Kidney (tissue), 13 donors: ENCODE measurements at regions not wholly inside any gene's neighbourhood (a gene's known extent, or its start where the extent isn't known, plus 50 kb on each side); places are given as distances from the start of the nearest gene placed in this dataset.

Experiments used
- DNase-seq, 5 donors: peaks; one replicate each; pipeline ENCODE4 v3.0.0-alpha.2; 2013 to 2020
- FAIRE-seq: peaks from 2 replicates; lab custom pipeline; 2012; peaks lifted over from hg19 to GRCh38; lab: Jason Lieb, UNC
- H3K27ac ChIP-seq, 2 donors: one replicate each; pipeline ENCODE4 v1.7.0; 2013; ENCODE audit warnings: low read depth in 2 of 2, low read length in 2 of 2, inconsistent platforms in 1 of 2
- H3K27me3 ChIP-seq: one replicate; pipeline ENCODE4 v1.7.1; 2013; ENCODE audit warnings: low read length, inconsistent platforms; ENCODE audit not compliant: control insufficient read depth, insufficient read depth
- H3K36me3 ChIP-seq, 3 donors: one replicate each; pipeline versions ENCODE4 v1.7.0 to v1.7.1; 2013; ENCODE audit warnings: low read length in 3 of 3, control low read depth in 1 of 3, inconsistent platforms in 1 of 3; ENCODE audit not compliant: insufficient read depth in 3 of 3, control insufficient read depth in 2 of 3
- H3K4me1 ChIP-seq, 3 donors: one replicate each; pipeline versions ENCODE4 v1.7.0 to v1.7.1; 2013; ENCODE audit warnings: low read length in 3 of 3, inconsistent platforms in 1 of 3, low read depth in 1 of 3; ENCODE audit not compliant: control insufficient read depth in 2 of 3, insufficient read depth in 2 of 3
- H3K4me3 ChIP-seq, 3 donors: one replicate each; pipeline versions ENCODE4 v1.7.0 to v1.8.1; 2013; ENCODE audit warnings: low read length in 3 of 3, control low read depth in 1 of 3, inconsistent platforms in 1 of 3
- H3K9ac ChIP-seq, 3 donors: one replicate each; pipeline versions ENCODE4 v1.7.0 to v1.7.1; 2013; ENCODE audit warnings: low read length in 3 of 3, control low read depth in 1 of 3, inconsistent platforms in 1 of 3
- H3K9me3 ChIP-seq, 3 donors: one replicate each; pipeline versions ENCODE4 v1.7.0 to v1.7.1; 2013; ENCODE audit warnings: low read length in 3 of 3, control low read depth in 1 of 3, inconsistent platforms in 1 of 3; ENCODE audit not compliant: control insufficient read depth in 2 of 3, insufficient read depth in 1 of 3
- CTCF ChIP-seq: IDR thresholded peaks from 3 replicates; pipeline ENCODE4 v1.5.1; 2012; ENCODE audit warnings: mild to moderate bottlenecking, moderate library complexity, borderline replicate concordance; ENCODE audit not compliant: insufficient read depth; ENCODE audit errors: extremely low read depth
- intact Hi-C: fragments of 100-400 bp; cut with DNase I; formaldehyde crosslinking; loops from one replicate; pipeline ENCODE4 v1.11.1; 2022
- donor health status: control.
- donor health status: control.
- donor health status: control.
- donor health status: control.
- donor health status: control.
- donor health status: DM: yes; HTN: yes; CAD: no.
- donor health status: Normal renal cell carcinoma (clear cell type).

- intact Hi-C loops: no loop called here
- Histone ChIP-seq H3K27ac (no peak overlapping the region), H3K9me3 (no peaks in the 10 kb centered on the region), H3K4me1 (no peaks in the 10 kb centered on the region), H3K27me3 (no peaks in the 10 kb centered on the region), H3K36me3 (no peaks in the 10 kb centered on the region), H3K9ac (no peak overlapping the region), H3K4me3 (no peak overlapping the region)
- FAIRE-seq (no peak), DNase-seq (no peak)
- TF ChIP-seq CTCF: no peak
Observed at GRCh38 chr5:15085671-15086070, 214.1 kb upstream of the ANKH start.

- Histone ChIP-seq H3K27me3 (no peaks in the 10 kb centered on the region), H3K36me3 (no peaks in the 10 kb centered on the region), H3K9me3 (no peaks in the 10 kb centered on the region), H3K4me3 (no peak overlapping the region), H3K9ac (no peak overlapping the region), H3K4me1 (no peaks in the 10 kb centered on the region), H3K27ac (no peak overlapping the region)
- intact Hi-C loops: no loop called here
- DNase-seq (no peak), FAIRE-seq (no peak)
- no peak for TF ChIP-seq CTCF
Observed at GRCh38 chr5:15082096-15082495, 210.5 kb upstream of the ANKH start.

- FAIRE-seq: no peak
- Histone ChIP-seq H3K4me3 (no peak overlapping the region), H3K27me3 (no peaks in the 10 kb centered on the region), H3K9ac (no peak overlapping the region), H3K27ac (no peak overlapping the region), H3K36me3 (no peaks in the 10 kb centered on the region), H3K9me3 (no peaks in the 10 kb centered on the region), H3K4me1 (no peaks in the 10 kb centered on the region)
- DNase-seq: no peak
- intact Hi-C loops: no loop called here
- no peak for TF ChIP-seq CTCF
Observed at GRCh38 chr5:15080219-15080618, 208.6 kb upstream of the ANKH start.

GRCh38 chr5:15079566-15079965 lies 208.0 kb upstream of the ANKH start:
- DNase-seq (no peak), FAIRE-seq (no peak)
- Histone ChIP-seq H3K9me3 (no peaks in the 10 kb centered on the region), H3K36me3 (no peaks in the 10 kb centered on the region), H3K4me3 (no peak overlapping the region), H3K27me3 (no peaks in the 10 kb centered on the region), H3K9ac (no peak overlapping the region), H3K27ac (no peak overlapping the region), H3K4me1 (no peaks in the 10 kb centered on the region)
- intact Hi-C loops: no loop called here
- TF ChIP-seq CTCF: no peak
